Glutamatergic neuron (in vitro differentiated cells): ENCODE measurements at regions not wholly inside any gene's neighbourhood (a gene's known extent, or its start where the extent isn't known, plus 50 kb on each side); places are given as distances from the start of the nearest gene placed in this dataset.
A peak's percentile ranks its signal among the peaks of the same experiment; 100 is the strongest.

Source experiments
- DNase-seq: peaks from one replicate; pipeline ENCODE4 v3.0.0; 2022
- H3K27ac Mint-ChIP-seq: one replicate; pipeline ENCODE4 v1.8.0; 2020; ENCODE audit warnings: mild to moderate bottlenecking, mixed read lengths, inconsistent platforms; ENCODE audit not compliant: unreplicated experiment
- H3K27me3 Mint-ChIP-seq: one replicate; pipeline ENCODE4 v1.8.0; 2020; ENCODE audit warnings: mild to moderate bottlenecking, moderate library complexity, mixed read lengths, inconsistent platforms; ENCODE audit not compliant: unreplicated experiment
- H3K36me3 Mint-ChIP-seq: one replicate; pipeline ENCODE4 v1.8.0; 2020; ENCODE audit warnings: mild to moderate bottlenecking, mixed read lengths, inconsistent platforms; ENCODE audit not compliant: unreplicated experiment
- H3K4me1 Mint-ChIP-seq: one replicate; pipeline ENCODE4 v1.8.0; 2020; ENCODE audit warnings: mild to moderate bottlenecking, low read depth, mixed read lengths, inconsistent platforms; ENCODE audit not compliant: unreplicated experiment
- H3K4me3 Mint-ChIP-seq: one replicate; pipeline ENCODE4 v1.8.0; 2020; ENCODE audit warnings: mild to moderate bottlenecking, mixed read lengths, inconsistent platforms; ENCODE audit not compliant: unreplicated experiment
- H3K9me3 Mint-ChIP-seq: one replicate; pipeline ENCODE4 v1.8.0; 2020; ENCODE audit warnings: mild to moderate bottlenecking, moderate library complexity, mixed read lengths, inconsistent platforms; ENCODE audit not compliant: unreplicated experiment
- TF ChIP-seq, protein P1 (sequence below): fragments of 200-600 bp; sonication (generic); IDR thresholded peaks from one replicate; pipeline ENCODE4 v1.5.0; 2021; ENCODE audit not compliant: partially characterized antibody, unreplicated experiment

DNA sequence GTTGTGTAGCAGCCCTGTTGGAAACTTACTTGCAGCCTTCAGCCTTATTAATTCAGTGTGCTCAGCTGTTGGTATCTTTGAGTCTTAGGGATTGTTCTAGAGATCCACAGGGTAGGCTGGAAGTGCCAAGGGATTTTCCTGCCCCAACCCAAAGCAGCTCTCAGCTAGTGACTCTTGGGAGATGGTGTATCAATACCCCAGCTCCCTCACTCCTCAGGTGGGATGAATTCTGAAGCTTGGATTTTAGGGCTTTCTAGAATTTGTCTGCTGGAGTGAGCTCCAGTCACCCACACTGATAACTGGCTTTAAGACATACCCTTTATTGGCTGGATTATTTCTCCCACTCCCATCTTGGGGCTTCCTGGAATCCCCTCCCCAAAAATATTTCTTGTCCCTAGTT, 493.0 kb downstream of the MN1 start:
- no peaks in the 10 kb centered on the region for H3K36me3 Mint-ChIP-seq
- no peak for DNase-seq
- no peaks in the 10 kb centered on the region for H3K9me3 Mint-ChIP-seq
- H3K4me1 Mint-ChIP-seq = no peaks in the 10 kb centered on the region
- no peak overlapping the region for H3K4me3 Mint-ChIP-seq
- TF ChIP-seq, protein P1, sequence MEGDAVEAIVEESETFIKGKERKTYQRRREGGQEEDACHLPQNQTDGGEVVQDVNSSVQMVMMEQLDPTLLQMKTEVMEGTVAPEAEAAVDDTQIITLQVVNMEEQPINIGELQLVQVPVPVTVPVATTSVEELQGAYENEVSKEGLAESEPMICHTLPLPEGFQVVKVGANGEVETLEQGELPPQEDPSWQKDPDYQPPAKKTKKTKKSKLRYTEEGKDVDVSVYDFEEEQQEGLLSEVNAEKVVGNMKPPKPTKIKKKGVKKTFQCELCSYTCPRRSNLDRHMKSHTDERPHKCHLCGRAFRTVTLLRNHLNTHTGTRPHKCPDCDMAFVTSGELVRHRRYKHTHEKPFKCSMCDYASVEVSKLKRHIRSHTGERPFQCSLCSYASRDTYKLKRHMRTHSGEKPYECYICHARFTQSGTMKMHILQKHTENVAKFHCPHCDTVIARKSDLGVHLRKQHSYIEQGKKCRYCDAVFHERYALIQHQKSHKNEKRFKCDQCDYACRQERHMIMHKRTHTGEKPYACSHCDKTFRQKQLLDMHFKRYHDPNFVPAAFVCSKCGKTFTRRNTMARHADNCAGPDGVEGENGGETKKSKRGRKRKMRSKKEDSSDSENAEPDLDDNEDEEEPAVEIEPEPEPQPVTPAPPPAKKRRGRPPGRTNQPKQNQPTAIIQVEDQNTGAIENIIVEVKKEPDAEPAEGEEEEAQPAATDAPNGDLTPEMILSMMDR = no peak
- H3K27me3 Mint-ChIP-seq = peaks cover 1% of the 10 kb centered on the region
- H3K27ac Mint-ChIP-seq = no peak overlapping the region

DNA sequence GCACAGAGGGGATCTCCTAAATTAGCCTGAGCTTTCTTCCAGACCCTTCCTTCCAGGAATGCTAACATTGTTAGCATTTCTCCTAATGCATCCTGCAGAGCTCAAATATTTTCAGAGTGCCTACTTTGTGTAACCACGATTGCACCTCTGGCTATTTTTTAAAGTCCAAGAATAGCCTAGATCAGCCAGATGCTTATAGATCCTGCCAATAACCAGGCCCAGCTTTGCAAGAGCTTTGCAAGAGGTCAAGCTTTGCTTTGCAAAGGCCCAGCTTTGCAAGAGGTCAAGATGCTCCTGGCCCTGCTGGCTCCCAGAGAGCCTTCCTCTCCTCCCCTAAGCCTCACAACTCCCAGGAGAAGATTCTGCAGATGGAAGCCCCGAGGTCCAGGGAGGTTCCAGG, 491.9 kb downstream of the MN1 start:
- no peak for DNase-seq
- Mint-ChIP-seq H3K4me1 (no peaks in the 10 kb centered on the region), H3K4me3 (no peak overlapping the region), H3K9me3 (no peaks in the 10 kb centered on the region), H3K36me3 (peaks cover 2% of the 10 kb centered on the region), H3K27ac (no peak overlapping the region), H3K27me3 (peaks cover 1% of the 10 kb centered on the region)
- TF ChIP-seq, protein P1 = no peak

DNA sequence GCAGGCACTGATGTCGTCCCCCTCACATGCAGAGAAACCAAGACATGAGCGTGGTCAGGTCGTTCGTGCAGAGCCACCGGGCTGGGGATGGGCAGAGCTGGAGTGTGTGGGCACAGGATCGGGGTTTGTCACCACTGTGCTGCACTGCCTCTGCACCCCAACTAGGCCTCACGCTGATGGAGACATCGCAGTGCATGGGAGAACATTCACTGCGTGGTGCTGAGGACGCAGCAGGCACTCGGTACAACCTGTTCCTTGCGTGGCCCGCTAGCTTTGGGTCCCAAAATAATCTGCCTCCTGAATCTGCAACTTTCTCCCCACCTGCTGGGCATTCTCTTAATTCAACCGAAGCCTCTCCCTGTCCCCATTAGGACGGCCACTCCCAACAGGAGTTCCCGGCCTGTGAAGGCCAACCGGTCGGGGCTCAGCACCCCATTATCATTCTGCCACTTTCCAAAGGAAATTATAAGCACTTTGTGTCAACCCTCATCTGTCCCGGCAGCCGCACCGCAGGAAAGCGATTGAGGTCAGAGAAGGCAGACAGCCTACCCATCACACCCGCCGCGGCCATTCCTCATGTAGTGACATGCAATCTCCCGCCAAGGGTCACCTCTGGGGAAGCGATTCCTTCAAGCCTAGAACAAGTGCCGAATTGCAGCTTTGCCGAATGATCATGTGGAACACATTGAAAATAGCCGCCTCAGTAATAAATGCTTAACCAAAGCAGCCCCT, 490.4 kb downstream of the MN1 start:
- no peaks in the 10 kb centered on the region for H3K4me1 Mint-ChIP-seq
- H3K27ac Mint-ChIP-seq = no peak overlapping the region
- peaks cover 3% of the 10 kb centered on the region for H3K27me3 Mint-ChIP-seq
- H3K4me3 Mint-ChIP-seq = no peak overlapping the region
- TF ChIP-seq, protein P1 = no peak
- H3K36me3 Mint-ChIP-seq = peaks cover 4% of the 10 kb centered on the region
- peak; percentile 29 for DNase-seq
- H3K9me3 Mint-ChIP-seq = peaks cover 4% of the 10 kb centered on the region

DNA sequence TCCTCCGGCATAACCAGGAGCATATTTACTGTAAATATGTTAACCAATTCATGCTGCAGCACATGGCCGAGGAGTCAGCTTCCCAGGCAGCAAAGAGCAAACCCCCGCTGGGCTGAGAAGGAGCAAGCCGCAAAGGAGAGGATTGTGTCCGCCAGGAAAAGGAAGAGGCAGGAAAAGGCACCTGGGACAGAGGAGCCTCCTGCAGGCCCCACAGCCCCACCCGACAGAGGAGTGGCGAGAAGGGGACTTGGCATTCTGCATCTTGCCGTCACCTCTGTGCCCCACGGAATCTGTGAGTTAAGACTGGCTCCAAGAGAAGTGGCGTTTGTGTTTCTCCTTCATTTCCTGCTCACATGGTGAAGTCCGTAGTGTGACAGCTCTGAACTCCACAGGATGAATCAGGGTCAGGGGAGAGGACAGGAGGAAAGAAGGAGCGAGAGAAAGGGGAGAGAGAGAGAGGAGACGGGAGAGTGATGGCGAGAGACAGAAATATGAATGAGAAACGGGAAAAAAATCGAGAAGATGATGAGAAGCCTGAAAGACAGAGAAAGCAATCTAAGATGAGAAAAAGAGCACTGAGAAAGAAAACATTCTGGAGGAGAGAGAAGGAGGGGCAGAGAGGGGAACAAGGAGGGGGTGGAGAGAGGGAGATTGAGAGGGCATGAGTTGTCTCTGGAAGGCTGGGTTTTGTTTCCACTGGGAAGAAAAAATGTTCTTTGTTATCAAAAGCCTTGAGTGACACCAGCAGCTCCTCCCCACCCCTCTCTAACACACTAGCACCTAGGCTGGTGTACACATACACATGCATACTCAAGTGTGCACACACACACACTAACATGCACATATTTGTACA, 489.6 kb downstream of the MN1 start:
- Mint-ChIP-seq H3K9me3 (peaks cover 4% of the 10 kb centered on the region), H3K36me3 (peaks cover 4% of the 10 kb centered on the region), H3K27ac (no peak overlapping the region), H3K27me3 (peaks cover 5% of the 10 kb centered on the region), H3K4me3 (no peak overlapping the region), H3K4me1 (no peaks in the 10 kb centered on the region)
- DNase-seq = no peak
- TF ChIP-seq, protein P1 = no peak

DNA sequence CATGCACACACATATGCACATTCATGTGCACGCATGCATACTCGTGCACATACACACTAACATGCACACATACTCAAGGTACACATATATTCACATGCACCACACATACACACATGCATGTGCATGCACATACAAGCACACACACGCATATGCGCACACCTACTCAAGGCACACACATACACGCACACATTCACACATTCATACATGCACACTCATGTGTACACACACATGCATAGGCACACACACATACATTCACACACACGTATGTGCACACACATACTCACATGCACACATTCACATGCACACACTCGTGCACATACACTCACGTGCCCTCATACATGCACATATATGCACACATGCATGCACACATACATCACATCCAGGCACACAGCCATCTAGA, 489.0 kb downstream of the MN1 start:
- no peak for DNase-seq
- Mint-ChIP-seq H3K4me3 (no peak overlapping the region), H3K9me3 (peaks cover 4% of the 10 kb centered on the region), H3K27ac (no peak overlapping the region), H3K4me1 (no peaks in the 10 kb centered on the region), H3K27me3 (peaks cover 7% of the 10 kb centered on the region), H3K36me3 (peaks cover 4% of the 10 kb centered on the region)
- TF ChIP-seq, protein P1 = no peak
